ENCODE measurements at regions not wholly inside any gene's neighbourhood (a gene's known extent, or its start where the extent isn't known, plus 50 kb on each side); places are given as distances from the start of the nearest gene placed in this dataset.

DNA sequence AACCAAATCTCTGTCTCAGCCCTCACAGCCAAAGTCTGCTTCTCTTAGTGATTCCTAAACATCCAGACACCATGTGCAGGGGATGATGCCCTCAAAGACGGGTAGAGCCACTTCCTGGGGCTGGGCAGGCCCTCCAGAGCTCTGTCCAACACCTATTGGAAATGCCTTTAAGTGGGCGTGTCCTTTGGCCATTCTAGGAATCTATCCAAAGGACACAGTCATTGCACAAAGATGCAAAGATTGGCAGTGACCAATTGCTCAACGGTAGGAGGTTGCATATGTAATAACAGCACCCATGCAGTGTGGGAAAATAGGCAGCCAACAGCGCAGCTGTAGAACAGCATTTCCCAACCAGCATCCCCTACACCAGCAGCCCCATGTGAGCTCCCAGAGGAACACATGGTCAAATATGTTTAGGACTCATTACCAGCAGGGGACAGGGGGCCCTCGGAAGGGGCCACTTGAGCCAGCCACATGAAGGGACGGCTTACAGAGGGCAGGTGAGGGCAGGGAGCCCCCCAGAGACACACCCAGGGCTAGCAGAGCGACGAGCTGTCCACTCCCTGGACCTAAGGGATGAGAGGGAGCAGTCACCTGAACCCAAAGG is 142.8 kb upstream of the IQSEC1 start:
- in situ Hi-C loops (cut with MboI; ENCODE audit: low pct_unique_long_range_greater_than_20kb, low sequenced_read_pairs) = no loop called here
- DNase-seq = no peak

DNA sequence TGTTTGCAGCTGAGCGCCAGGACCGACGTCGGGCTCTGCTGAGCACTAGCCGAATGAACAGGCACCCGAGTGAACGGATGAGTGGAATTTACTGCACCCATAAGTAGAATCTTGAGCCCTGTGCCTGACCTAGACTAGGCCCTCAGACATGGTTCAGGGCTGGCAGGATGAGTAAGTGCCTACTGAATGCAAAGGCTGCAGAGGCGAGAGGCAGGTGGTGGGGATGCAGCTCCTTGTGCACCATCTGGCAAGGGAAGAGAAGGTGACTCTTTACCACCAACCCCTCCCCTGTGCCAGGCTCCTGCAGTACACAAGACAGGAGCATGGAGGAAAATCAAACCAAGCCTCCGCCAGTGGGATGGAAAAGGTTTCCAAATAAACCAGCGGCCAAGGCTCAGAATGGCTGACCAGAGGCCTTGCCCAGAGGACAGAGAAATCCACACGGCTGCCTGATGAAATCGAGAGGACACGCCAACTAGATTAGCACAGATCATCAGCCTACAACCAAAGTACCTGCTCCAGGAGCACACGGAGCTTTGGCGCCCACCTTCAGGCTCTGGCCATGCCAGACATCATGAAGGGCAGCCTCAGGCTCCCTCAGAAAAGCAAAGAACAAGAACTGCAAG is 141.7 kb upstream of the IQSEC1 start:
- in situ Hi-C loops (cut with MboI; ENCODE audit: low pct_unique_long_range_greater_than_20kb, low sequenced_read_pairs) = no loop called here
- DNase-seq = no peak

DNA sequence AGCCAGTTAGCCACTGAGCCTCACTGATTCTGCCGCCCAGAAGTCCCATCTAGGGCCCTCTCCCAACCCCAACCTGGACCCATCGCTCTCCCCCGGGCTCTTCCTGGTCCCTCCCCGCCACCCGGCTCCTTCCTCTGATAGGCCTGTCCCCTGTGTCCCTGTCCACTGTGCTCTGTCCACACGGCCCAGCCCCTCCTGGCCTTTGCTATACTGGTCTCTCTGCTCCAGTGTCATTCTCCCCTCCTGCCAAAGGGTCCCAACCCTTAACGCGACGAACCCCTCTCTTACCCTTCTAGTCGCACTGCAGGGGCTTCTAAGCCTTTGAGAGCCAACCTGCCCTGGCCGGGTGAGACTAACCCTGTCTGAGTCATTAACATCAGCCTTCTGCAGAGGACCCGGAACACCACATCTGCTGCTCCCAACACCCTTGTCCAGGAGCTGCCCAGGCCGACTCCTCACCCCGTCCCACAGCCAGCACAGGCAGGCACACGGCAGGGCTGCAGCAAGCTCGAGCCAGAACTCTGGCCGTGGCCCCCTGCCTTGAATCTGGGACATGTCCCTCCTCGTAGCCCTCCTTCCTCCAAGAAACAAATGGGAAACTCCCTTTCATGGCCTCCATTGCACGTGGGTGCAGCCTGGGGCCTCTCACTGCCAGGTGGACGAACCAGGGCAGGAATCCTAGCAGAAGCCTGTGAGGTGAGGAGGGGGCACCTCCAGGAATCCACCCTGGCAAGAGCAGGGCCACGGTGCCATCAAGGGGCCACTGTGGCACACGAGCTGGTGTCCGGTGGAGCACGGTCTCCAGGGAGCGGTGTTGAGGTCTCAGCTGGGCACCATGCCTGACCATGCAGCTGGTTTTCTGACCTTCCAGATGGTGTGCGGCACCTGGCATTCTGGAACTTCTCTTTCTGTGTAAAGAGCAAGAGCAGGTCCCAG is 140.9 kb upstream of the IQSEC1 start:
- no peak for DNase-seq
- in situ Hi-C loops (cut with MboI; ENCODE audit: low pct_unique_long_range_greater_than_20kb, low sequenced_read_pairs) = no loop called here

DNA sequence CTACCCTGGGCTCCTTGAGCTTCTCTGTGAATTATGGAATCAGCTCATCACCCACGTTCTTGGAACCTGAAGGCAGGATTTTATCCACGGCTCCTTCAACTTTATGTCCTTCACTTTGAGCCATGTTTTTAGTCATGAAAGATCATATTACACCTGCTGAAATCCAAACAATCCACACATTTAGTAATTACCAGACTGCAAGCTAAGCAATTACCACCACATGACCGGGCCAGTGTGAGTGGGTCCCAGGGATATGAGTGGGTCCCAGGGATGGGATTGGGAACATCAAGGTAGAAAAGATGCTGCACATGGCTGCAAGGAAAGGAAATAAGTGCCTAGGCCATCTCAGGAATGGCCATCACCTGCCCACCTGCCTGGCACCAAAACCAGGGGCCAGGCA is 140.3 kb upstream of the IQSEC1 start:
- in situ Hi-C loops (cut with MboI; ENCODE audit: low pct_unique_long_range_greater_than_20kb, low sequenced_read_pairs) = no loop called here
- no peak for DNase-seq

- no peak for DNase-seq
- in situ Hi-C loops (cut with MboI; ENCODE audit: low pct_unique_long_range_greater_than_20kb, low sequenced_read_pairs) = no loop called here
Measured at GRCh38 chr3:13211605-13212210, 138.5 kb upstream of the IQSEC1 start.

DNA sequence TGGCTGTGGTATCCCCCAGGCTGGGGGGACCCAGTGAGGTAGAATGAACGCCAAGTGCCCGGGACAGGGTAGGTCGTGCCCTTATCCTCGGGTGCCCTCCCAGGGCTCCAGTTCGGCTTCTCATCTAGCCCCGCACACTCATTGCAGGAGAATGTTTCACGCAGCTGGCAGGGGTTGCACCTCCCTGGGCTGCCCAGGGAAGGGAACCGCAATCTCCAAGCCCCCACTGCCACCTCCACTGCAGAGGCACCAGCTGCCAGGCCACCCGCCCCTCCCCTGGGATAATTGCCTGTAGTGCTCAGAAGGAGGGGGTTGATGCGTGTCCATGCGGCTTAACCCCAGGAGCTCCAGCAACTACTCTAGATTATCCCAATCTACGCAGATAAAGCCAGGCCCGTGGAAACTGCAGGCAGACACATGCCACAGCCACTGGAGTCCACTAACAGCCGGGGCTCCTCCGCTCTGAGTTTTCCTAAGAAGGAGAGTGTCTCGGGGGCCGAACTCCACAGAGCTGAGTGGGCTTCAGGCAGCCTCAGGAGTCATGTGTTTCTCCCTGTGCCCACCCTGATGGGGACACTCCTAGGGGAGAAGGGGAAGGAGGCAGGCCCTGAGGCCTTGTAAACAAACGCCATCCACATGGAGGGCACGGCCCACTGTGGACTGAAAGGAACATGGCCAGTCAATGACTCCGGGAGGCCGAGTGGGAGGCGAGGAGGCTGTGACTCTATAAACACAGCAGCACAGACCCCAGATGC is 137.2 kb upstream of the IQSEC1 start:
- DNase-seq = no peak
- in situ Hi-C loops (cut with MboI; ENCODE audit: low pct_unique_long_range_greater_than_20kb, low sequenced_read_pairs) = no loop called here

DNA sequence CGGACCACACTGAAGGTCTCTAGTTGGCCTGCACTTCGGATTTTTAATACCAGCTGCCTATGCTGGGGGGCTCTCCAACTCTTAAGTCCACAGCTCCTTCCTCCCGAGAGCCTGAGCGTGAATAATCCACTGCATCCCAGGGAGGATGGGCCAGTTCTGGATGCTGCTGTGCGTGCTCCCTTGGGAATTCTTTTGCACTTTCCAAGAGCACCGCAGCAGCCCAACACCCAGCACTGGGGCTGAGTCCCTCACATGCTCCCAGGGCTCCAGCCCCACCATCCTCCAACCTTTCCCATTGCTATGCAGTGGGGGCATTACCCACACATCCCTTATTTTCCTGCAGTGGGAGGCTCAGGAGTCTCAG is 136.4 kb upstream of the IQSEC1 start:
- in situ Hi-C loops (cut with MboI; ENCODE audit: low pct_unique_long_range_greater_than_20kb, low sequenced_read_pairs) = no loop called here
- no peak for DNase-seq

- in situ Hi-C loops (cut with MboI; ENCODE audit: low pct_unique_long_range_greater_than_20kb, low sequenced_read_pairs) = no loop called here
- DNase-seq = no peak
Measured at GRCh38 chr3:13208706-13209633, 135.7 kb upstream of the IQSEC1 start.

DNA sequence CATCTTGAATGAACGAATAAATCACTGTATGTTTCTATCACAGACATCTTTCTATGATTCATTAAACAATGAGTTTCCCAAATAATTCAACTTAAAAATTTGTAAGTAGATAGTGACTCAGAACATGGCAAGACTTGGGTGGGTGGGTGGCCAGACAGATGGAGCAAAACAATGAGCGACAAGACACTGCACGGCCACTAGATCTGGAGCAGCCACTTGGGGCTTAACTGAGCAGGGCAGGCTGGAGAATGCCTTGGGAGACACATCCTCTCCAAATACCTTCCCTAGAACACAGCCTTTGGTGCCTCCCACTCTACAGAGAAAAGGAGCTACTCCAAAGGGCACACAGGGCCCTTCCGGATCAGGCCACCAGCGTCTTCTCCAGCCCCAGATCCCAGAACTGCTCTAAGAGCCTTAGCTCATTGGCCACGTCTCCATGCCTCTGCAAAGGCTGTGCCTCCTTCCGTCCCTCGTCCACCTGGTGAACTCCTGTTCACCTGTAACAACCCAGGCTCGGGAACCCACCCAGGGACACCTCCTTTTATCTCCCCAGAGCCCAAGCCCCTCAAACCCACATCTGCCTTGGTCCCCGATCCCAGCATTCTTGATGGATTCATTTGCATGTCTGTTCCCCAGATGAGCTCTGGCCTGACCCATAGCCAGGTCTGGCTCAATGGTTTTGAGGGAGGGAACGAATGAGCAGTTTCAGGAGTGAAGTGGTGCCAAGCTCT is 134.9 kb upstream of the IQSEC1 start:
- no peak for DNase-seq

DNA sequence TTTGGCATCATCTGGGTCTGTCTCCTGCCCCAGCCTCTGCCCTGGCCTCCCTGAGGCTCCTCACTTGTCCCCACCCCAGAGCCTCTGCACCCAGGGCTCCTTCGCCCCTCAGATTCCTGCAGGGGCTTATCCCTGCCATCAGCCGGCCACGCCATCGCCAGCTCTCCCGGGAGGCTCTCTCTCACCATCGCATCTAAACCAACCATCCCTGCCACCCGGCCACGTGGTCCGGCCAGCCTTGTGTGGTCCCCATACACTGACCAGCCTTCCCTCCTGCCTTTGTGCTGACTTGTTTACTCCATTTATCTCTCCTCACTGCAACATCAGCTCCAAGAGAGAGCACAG is 134.3 kb upstream of the IQSEC1 start:
- in situ Hi-C loops (cut with MboI; ENCODE audit: low pct_unique_long_range_greater_than_20kb, low sequenced_read_pairs) = no loop called here
- DNase-seq = no peak

More for the DNA sequence above, 134.9 kb upstream of the IQSEC1 start:
- in situ Hi-C loops (cut with MboI; ENCODE audit: low pct_unique_long_range_greater_than_20kb, low sequenced_read_pairs) = no loop called here

DNA sequence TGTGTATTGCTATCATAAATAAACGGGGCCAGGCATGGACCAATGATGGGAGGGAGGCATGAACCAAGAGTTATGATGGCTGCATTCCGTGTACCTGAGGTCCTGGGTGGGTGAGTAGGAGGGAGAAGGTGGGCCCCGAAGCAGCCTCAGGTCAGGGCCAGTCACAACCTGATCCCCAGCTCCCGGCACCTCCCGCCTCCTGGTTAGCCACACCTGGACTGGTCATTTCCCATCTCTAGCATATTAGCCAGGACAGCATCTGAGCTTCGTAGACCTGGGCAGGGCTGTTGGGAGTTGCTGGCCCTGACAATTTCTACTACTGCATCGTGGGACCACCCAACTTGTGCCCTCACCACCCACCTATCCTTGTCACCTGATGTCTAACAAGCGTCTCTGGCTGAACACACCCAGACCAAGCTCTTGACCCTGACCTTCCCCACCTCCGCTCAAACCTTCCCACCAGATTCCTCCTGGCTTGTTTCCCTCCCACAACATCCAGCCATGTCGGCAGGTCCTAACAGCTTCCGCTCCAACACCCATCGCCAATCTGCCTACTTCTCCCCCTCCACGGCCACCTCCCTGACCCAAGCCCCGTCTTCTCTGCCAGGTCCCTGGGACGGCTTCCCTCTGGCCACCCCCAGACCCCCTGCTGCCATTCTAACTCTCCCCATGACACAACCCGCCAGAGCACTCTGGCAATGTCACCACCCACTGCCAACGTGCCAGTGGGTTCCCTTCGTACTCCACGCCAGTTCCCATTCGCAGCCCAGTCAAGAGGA is 133.8 kb upstream of the IQSEC1 start:
- DNase-seq = no peak
- in situ Hi-C loops (cut with MboI; ENCODE audit: low pct_unique_long_range_greater_than_20kb, low sequenced_read_pairs) = no loop called here

DNA sequence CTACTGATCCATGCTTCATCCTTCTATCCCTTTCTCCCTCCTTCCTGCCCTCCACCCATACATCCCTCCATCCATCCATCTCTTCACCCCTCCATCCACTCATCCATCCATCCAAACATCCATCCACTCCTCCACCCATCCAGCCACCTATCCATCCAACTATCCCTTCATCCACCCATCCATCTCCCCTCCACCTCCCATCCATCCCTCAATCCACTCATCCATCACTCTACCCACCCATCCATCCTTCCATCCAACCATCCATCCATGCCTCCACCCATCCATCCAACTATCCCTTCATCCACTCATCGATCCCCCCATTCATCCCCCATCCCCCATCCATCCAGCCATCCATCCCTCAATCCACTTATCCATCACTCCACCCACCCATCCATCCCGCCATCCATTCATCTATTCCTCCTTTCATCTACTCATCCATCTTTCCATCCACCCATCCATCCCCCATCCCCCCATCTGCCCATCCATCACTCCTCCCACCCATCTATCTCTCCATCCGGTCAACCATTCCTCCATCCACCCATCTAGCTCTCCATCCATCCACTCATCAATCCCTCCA is 132.4 kb upstream of the IQSEC1 start:
- no peak for DNase-seq
- in situ Hi-C loops (cut with MboI; ENCODE audit: low pct_unique_long_range_greater_than_20kb, low sequenced_read_pairs) = no loop called here

- in situ Hi-C loops (cut with MboI; ENCODE audit: low pct_unique_long_range_greater_than_20kb, low sequenced_read_pairs) = no loop called here
- no peak for DNase-seq
Measured at GRCh38 chr3:13204177-13204581, 130.9 kb upstream of the IQSEC1 start.

DNA sequence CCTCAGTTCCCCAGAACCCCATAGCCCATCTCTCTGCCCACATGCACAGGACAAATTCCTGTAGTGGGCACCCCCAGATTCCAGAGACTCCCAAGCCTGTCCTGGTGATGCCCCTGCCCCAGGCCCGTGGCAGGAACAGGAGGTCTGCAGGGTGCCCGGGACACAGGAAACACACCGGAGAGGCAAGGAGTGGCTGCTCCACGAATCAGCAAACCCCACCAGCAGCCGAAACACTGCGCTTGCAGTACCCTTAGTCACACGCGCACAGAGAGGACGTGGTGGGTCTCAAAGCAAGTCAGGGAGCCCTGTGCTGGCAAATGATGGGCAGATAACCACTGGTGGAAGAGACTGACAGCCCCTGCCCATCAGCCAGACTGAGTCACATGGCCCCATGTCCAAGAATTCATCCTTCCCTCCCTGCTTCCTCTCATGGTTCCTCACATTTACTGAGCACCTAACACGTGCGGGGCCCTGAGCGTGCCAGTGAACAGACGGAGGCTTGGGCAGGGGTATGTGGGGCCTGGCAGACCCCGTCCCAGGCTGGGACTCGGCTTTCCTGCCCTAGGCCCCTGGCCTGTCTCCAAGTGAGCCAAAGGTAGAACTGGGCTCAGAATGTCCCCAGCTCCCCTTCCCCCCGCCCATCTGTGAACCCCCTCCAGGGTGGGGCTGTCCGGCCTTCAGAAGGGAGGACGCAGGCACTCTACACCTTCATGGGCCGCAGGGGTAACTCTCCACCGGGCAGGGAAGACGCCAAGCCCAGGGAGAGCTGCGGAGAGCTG is 130.4 kb upstream of the IQSEC1 start:
- in situ Hi-C loops (cut with MboI; ENCODE audit: low pct_unique_long_range_greater_than_20kb, low sequenced_read_pairs) = no loop called here
- no peak for DNase-seq

GRCh38 chr3:13202744-13203397 is 129.6 kb upstream of the IQSEC1 start:
- DNase-seq = no peak
- in situ Hi-C loops (cut with MboI; ENCODE audit: low pct_unique_long_range_greater_than_20kb, low sequenced_read_pairs) = no loop called here

GRCh38 chr3:13201851-13202250 is 128.6 kb upstream of the IQSEC1 start:
- DNase-seq = no peak
- in situ Hi-C loops (cut with MboI; ENCODE audit: low pct_unique_long_range_greater_than_20kb, low sequenced_read_pairs) = no loop called here

Data from KBM-7 (cell line).